Natural killer cell (primary cell): ENCODE measurements at regions not wholly inside any gene's neighbourhood (a gene's known extent, or its start where the extent isn't known, plus 50 kb on each side); places are given as distances from the start of the nearest gene placed in this dataset.

Source experiments
- ATAC-seq, 3 donors: fragments of 150-1000 bp in 2 of 3; fragments of 200-7000 bp in 1 of 3; cut with Tn5 transposase; 1 replicate in 1 of 3; 2 replicates in 2 of 3; pipeline ENCODE4 v1.10.0; 2021; ENCODE audit warnings: mild to moderate bottlenecking in 2 of 3, moderate library complexity in 2 of 3
- DNase-seq, 2 donors: peaks; one replicate each; pipeline versions ENCODE4 v3.0.0 to v3.0.0-alpha.2; 2013 to 2021; ENCODE audit warnings: mixed read lengths in 1 of 2
- H3K27ac ChIP-seq: one replicate; pipeline ENCODE4 v1.5.1; 2013; ENCODE audit warnings: mild to moderate bottlenecking, low read length
- H3K27me3 ChIP-seq: one replicate; pipeline ENCODE4 v1.6.1; 2013; ENCODE audit warnings: low read length; ENCODE audit not compliant: control insufficient read depth, insufficient read depth
- H3K36me3 ChIP-seq: one replicate; pipeline ENCODE4 v1.6.1; 2013; ENCODE audit warnings: low read length; ENCODE audit not compliant: control insufficient read depth, insufficient read depth
- H3K4me1 ChIP-seq: one replicate; pipeline ENCODE4 v1.6.1; 2013; ENCODE audit warnings: low read length; ENCODE audit not compliant: control insufficient read depth, insufficient read depth
- H3K4me3 ChIP-seq: one replicate; pipeline ENCODE4 v1.5.1; 2013; ENCODE audit warnings: low read length
- H3K9me3 ChIP-seq: one replicate; pipeline ENCODE4 v1.6.1; 2013; ENCODE audit warnings: low read length; ENCODE audit not compliant: control insufficient read depth, insufficient read depth
- H3K27ac Mint-ChIP-seq, 2 donors: one replicate each; pipeline ENCODE4 v1.8.0; 2022; ENCODE audit warnings: mild to moderate bottlenecking in 2 of 2, mixed read lengths in 2 of 2, moderate library complexity in 1 of 2
- H3K27me3 Mint-ChIP-seq, 2 donors: one replicate each; pipeline ENCODE4 v1.8.0; 2022; ENCODE audit warnings: low read depth in 2 of 2, mixed read lengths in 2 of 2
- H3K36me3 Mint-ChIP-seq: one replicate; pipeline ENCODE4 v1.8.0; 2022; ENCODE audit warnings: mixed read lengths
- H3K4me1 Mint-ChIP-seq, 2 donors: one replicate each; pipeline ENCODE4 v1.8.0; 2022; ENCODE audit warnings: mixed read lengths in 2 of 2
- H3K4me3 Mint-ChIP-seq: one replicate; pipeline ENCODE4 v1.8.0; 2022; ENCODE audit warnings: mild to moderate bottlenecking, moderate library complexity, mixed read lengths
- H3K9me3 Mint-ChIP-seq, 2 donors: one replicate each; pipeline ENCODE4 v1.8.0; 2022; ENCODE audit warnings: mixed read lengths in 2 of 2
- WGBS: methylation state at CpG from one replicate; pipeline ENCODE4 v1.1.7; 2013; ENCODE audit warnings: missing lambda C conversion rate; ENCODE audit not compliant: insufficient coverage; 5-methylcytosine and 5-hydroxymethylcytosine counted together
- intact Hi-C: fragments of 100-400 bp; cut with micrococcal nuclease; formaldehyde crosslinking; loops from one replicate; pipeline ENCODE4 v1.14.2; 2022
- TF ChIP-seq, protein P1 (sequence below): fragments of 200-600 bp; IDR thresholded peaks from one replicate; pipeline ENCODE4 v1.8.0; 2022; ENCODE audit warnings: antibody characterized with exemption

DNA sequence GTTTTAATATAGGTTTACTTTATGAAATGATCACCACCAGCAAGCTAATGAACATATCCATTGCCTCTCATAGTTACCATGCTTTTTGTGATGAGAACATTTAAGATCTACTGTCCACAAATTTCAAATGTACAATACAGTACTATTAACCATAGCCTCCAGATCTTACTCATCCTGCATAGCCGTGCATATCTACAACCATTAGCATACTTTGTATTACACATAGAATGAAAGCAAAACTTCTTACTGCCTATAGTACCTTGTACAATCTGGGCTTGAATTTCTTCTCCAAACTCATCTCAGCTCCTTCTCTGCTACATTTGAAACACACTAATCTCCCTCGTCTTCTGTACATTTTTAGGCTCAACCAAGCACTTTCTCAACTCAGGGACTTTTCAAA is 510.6 kb downstream of the PRR16 start:
- Histone ChIP-seq H3K4me1 (no peaks in the 10 kb centered on the region), H3K9me3 (no peaks in the 10 kb centered on the region), H3K27ac (no peak overlapping the region), H3K36me3 (no peaks in the 10 kb centered on the region), H3K27me3 (no peaks in the 10 kb centered on the region), H3K4me3 (no peak overlapping the region)
- Mint-ChIP-seq H3K9me3 (peaks cover 16 to 23% of the 10 kb centered on the region in 2 donors), H3K27ac (no peak overlapping the region), H3K27me3 (no peaks in the 10 kb centered on the region), H3K4me3 (no peak overlapping the region), H3K36me3 (peaks cover 6% of the 10 kb centered on the region), H3K4me1 (no peaks in the 10 kb centered on the region)
- intact Hi-C loops, result no loop called here
- TF ChIP-seq, protein P1, sequence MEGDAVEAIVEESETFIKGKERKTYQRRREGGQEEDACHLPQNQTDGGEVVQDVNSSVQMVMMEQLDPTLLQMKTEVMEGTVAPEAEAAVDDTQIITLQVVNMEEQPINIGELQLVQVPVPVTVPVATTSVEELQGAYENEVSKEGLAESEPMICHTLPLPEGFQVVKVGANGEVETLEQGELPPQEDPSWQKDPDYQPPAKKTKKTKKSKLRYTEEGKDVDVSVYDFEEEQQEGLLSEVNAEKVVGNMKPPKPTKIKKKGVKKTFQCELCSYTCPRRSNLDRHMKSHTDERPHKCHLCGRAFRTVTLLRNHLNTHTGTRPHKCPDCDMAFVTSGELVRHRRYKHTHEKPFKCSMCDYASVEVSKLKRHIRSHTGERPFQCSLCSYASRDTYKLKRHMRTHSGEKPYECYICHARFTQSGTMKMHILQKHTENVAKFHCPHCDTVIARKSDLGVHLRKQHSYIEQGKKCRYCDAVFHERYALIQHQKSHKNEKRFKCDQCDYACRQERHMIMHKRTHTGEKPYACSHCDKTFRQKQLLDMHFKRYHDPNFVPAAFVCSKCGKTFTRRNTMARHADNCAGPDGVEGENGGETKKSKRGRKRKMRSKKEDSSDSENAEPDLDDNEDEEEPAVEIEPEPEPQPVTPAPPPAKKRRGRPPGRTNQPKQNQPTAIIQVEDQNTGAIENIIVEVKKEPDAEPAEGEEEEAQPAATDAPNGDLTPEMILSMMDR, result no peak
- DNase-seq (no peak), ATAC-seq (no peak)
- 88% methylated on average over 2 of the region's 2 CpGs for WGBS

DNA sequence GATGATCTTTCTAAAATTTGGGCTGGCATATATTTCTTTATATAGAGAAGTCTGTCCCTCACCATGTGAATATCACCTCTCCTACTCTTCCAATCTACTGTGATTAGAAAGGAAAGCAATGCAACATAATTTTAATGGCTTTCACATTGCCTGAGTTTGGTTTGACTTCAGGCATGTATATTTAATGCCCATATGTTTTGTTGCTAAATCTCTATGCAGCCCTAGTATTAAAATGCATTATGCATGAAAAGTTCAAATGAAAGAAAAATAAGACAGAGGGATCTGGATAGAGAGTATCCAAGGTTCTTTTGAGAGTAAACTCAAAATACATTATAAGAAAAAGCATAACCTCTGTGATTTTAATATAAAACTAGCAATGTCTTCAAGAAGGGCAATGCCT is 518.3 kb downstream of the PRR16 start:
- ATAC-seq (no peak), DNase-seq (no peak)
- Mint-ChIP-seq H3K27me3 (no peaks in the 10 kb centered on the region), H3K4me1 (no peaks in the 10 kb centered on the region), H3K36me3 (peaks cover 6% of the 10 kb centered on the region), H3K27ac (no peak overlapping the region), H3K4me3 (no peak overlapping the region), H3K9me3 (peaks cover 6 to 8% of the 10 kb centered on the region in 2 donors)
- intact Hi-C loops, result no loop called here
- no peak overlapping the region for H3K27ac ChIP-seq
- TF ChIP-seq, protein P1, result no peak
- H3K27me3 ChIP-seq, result no peaks in the 10 kb centered on the region
- H3K4me3 ChIP-seq, result no peak overlapping the region
- no peaks in the 10 kb centered on the region for H3K9me3 ChIP-seq
- no peaks in the 10 kb centered on the region for H3K36me3 ChIP-seq
- no peaks in the 10 kb centered on the region for H3K4me1 ChIP-seq

DNA sequence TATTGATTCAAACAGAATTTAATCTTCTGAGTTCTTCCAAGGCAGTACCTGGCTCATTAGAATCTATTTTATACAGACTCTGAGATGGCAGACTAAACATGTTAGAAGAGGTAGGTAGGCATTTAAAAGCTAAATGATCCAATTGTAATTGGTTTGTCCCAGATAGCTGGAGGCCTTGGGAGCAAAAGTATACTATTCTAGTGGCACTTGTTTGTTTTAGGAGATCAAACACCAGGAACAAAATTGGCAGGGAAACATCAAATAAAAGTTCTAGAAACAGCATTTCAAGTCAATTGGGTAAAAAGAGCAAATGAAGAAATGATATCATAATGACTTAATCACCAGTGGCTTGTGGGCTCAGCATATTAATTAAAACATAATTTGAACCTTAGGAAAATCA is 521.4 kb downstream of the PRR16 start:
- intact Hi-C loops, result no loop called here

DNA sequence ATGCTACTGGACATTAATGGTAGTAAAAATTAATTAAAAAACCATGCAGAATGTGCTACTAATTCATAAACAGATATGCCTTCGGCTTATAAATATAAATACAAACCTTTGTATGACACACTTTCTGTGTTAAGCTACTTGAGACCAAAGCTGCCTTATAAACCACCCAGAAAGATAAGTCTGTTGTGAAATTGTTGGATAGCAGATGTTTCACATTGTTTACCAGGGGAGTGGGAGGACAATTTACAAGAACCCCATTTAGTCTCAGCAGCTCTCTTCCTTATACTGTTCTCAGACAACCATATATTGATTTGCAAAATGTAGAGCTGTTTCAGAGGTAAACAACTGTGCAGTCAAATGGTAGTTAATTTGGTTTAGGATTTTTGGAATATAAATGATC is 524.4 kb downstream of the PRR16 start:
- TF ChIP-seq, protein P1, result no peak
- Histone ChIP-seq H3K36me3 (no peaks in the 10 kb centered on the region), H3K9me3 (no peaks in the 10 kb centered on the region), H3K4me1 (no peaks in the 10 kb centered on the region), H3K4me3 (no peak overlapping the region), H3K27ac (no peak overlapping the region), H3K27me3 (no peaks in the 10 kb centered on the region)
- Mint-ChIP-seq H3K9me3 (peaks cover 12 to 13% of the 10 kb centered on the region in 2 donors), H3K4me1 (no peaks in the 10 kb centered on the region), H3K27me3 (no peaks in the 10 kb centered on the region), H3K27ac (no peak overlapping the region), H3K4me3 (no peak overlapping the region), H3K36me3 (no peaks in the 10 kb centered on the region)
- no CpG with 5 or more reads among the region's 1 CpG for WGBS
- DNase-seq (no peak), ATAC-seq (no peak)
- intact Hi-C loops, result no loop called here

More for the DNA sequence above, 521.4 kb downstream of the PRR16 start:
- H3K27me3 ChIP-seq, result no peaks in the 10 kb centered on the region
- Mint-ChIP-seq H3K36me3 (no peaks in the 10 kb centered on the region), H3K27me3 (no peaks in the 10 kb centered on the region), H3K9me3 (peaks cover 4% of the 10 kb centered on the region in 2 donors), H3K27ac (no peak overlapping the region), H3K4me3 (no peak overlapping the region), H3K4me1 (no peaks in the 10 kb centered on the region)
- DNase-seq (no peak), ATAC-seq (no peak)
- H3K4me3 ChIP-seq, result no peak overlapping the region
- H3K9me3 ChIP-seq, result no peaks in the 10 kb centered on the region
- no peak overlapping the region for H3K27ac ChIP-seq
- no peaks in the 10 kb centered on the region for H3K36me3 ChIP-seq
- TF ChIP-seq, protein P1, result no peak
- H3K4me1 ChIP-seq, result no peaks in the 10 kb centered on the region
